ENCODE measurements at regions not wholly inside any gene's neighbourhood (a gene's known extent, or its start where the extent isn't known, plus 50 kb on each side); places are given as distances from the start of the nearest gene placed in this dataset.
"Not testable (repeated sequence)": the region's sequence is repeated elsewhere in the genome, so short reads cannot be mapped to it uniquely, and the experiment has no call there.

GRCh38 chr16:27600381-27600780 is 50.4 kb downstream of the KATNIP start:
- DNase-seq, result no peak

GRCh38 chr16:27602103-27602502 is 52.2 kb downstream of the KATNIP start:
- no peak for DNase-seq

GRCh38 chr16:27605500-27606106 is 55.7 kb downstream of the KATNIP start:
- peak; percentile 71 for DNase-seq

- DNase-seq, result no peak
These were observed 61.4 kb downstream of the KATNIP start for GRCh38 chr16:27611340-27611739.

GRCh38 chr16:27613238-27613791 is 63.4 kb downstream of the KATNIP start:
- no peak for DNase-seq

- DNase-seq, result no peak
These were observed 67.7 kb downstream of the KATNIP start for GRCh38 chr16:27617665-27618064.

GRCh38 chr16:27618165-27618564 is 68.2 kb downstream of the KATNIP start:
- no peak for DNase-seq

- peak; percentile 48 for DNase-seq
These were observed 68.8 kb downstream of the KATNIP start for GRCh38 chr16:27618606-27619327.

GRCh38 chr16:27620541-27620940 is 70.6 kb downstream of the KATNIP start:
- DNase-seq, result peak; percentile 35

GRCh38 chr16:27624154-27625049 is 74.5 kb downstream of the KATNIP start:
- no peak for DNase-seq

GRCh38 chr16:27625050-27625697 is 75.2 kb downstream of the KATNIP start:
- peak; percentile 18 for DNase-seq

GRCh38 chr16:27627136-27627535 is 77.2 kb downstream of the KATNIP start:
- DNase-seq, result no peak

- no peak for DNase-seq
These were observed 78.4 kb downstream of the KATNIP start for GRCh38 chr16:27628241-27628942.

- DNase-seq, result not testable (repeated sequence)
These were observed 79.1 kb downstream of the KATNIP start for GRCh38 chr16:27628943-27629462.

- no peak for DNase-seq
These were observed 82.3 kb downstream of the KATNIP start for GRCh38 chr16:27632216-27632615.

GRCh38 chr16:27633221-27633620 is 83.3 kb downstream of the KATNIP start:
- DNase-seq, result no peak

GRCh38 chr16:27633721-27634120 is 83.8 kb downstream of the KATNIP start:
- no peak for DNase-seq

- DNase-seq, result no peak
These were observed 84.8 kb downstream of the KATNIP start for GRCh38 chr16:27634779-27635178.

GRCh38 chr16:27636453-27637240 is 86.7 kb downstream of the KATNIP start:
- no peak for DNase-seq

- no peak for DNase-seq
These were observed 89.1 kb downstream of the KATNIP start for GRCh38 chr16:27638833-27639560.

All from OCI-M1 (cell line).